ENCODE measurements at regions not wholly inside any gene's neighbourhood (a gene's known extent, or its start where the extent isn't known, plus 50 kb on each side); places are given as distances from the start of the nearest gene placed in this dataset.

DNA sequence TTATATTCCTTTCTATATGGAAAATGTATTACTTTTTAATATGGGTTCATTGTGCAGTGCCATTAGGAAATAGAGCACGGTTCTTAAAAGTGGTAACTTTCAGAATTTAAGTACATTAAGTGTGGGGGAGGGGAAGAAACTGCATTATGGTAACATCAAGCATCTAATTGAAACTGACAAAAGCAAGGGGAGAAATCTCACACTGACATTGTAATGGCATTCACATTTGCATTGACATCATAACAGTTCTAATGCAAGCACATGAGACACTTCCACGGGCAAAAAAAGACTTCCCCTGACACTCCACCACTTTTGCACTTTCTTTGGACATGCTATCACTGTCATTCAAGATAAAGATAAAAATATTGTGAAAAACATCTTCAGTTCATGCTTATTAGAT is 431.3 kb upstream of the SMIM21 start:
- H3K27me3 ChIP-seq (ENCODE audit: control insufficient read depth, insufficient read depth, low read length): no peaks in the 10 kb centered on the region
- no peak overlapping the region for H3K4me3 ChIP-seq (ENCODE audit: low read depth, low read length)
- H3K27ac ChIP-seq: no peak overlapping the region
- H2AFZ ChIP-seq: no peak overlapping the region
- no peak overlapping the region for H3K4me2 ChIP-seq (ENCODE audit: low read length)
- TF ChIP-seq, protein P1, sequence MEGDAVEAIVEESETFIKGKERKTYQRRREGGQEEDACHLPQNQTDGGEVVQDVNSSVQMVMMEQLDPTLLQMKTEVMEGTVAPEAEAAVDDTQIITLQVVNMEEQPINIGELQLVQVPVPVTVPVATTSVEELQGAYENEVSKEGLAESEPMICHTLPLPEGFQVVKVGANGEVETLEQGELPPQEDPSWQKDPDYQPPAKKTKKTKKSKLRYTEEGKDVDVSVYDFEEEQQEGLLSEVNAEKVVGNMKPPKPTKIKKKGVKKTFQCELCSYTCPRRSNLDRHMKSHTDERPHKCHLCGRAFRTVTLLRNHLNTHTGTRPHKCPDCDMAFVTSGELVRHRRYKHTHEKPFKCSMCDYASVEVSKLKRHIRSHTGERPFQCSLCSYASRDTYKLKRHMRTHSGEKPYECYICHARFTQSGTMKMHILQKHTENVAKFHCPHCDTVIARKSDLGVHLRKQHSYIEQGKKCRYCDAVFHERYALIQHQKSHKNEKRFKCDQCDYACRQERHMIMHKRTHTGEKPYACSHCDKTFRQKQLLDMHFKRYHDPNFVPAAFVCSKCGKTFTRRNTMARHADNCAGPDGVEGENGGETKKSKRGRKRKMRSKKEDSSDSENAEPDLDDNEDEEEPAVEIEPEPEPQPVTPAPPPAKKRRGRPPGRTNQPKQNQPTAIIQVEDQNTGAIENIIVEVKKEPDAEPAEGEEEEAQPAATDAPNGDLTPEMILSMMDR (IDR thresholded peaks at IDR 0.05): no peak
- H3K36me3 ChIP-seq (ENCODE audit: control insufficient read depth, insufficient read depth, low read length): no peaks in the 10 kb centered on the region
- H3K4me1 ChIP-seq: no peaks in the 10 kb centered on the region
- H3K79me2 ChIP-seq: no peaks in the 10 kb centered on the region
- H3K9me3 ChIP-seq (ENCODE audit: control insufficient read depth, low read length): no peaks in the 10 kb centered on the region
- no peak overlapping the region for H3K9ac ChIP-seq

DNA sequence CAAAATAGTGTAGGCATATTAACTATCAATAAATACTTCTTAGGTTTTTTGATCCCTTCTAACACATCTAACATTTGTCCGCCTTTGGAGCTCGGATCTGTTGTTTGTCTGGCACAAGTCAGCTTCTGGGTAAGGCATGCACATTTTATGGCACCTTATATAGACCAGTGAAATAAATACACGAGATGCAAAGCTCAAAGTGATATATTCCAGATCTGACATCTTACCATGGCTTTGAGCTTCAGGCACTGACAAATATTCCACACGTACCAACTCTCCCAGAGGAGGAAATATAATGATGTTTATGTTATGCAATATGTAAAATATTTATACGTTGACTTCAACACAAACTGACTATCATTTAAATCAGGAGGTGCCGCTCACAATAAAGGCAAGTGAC is 430.1 kb upstream of the SMIM21 start:
- Histone ChIP-seq H3K27ac (no peak overlapping the region), H3K36me3 (ENCODE audit: control insufficient read depth, insufficient read depth, low read length) (no peaks in the 10 kb centered on the region), H3K4me1 (no peaks in the 10 kb centered on the region), H3K27me3 (ENCODE audit: control insufficient read depth, insufficient read depth, low read length) (no peaks in the 10 kb centered on the region), H3K4me3 (ENCODE audit: low read depth, low read length) (no peak overlapping the region), H3K79me2 (no peaks in the 10 kb centered on the region), H3K9me3 (ENCODE audit: control insufficient read depth, low read length) (no peaks in the 10 kb centered on the region), H3K9ac (no peak overlapping the region), H2AFZ (no peak overlapping the region), H3K4me2 (ENCODE audit: low read length) (no peak overlapping the region)
- TF ChIP-seq, protein P1 (IDR thresholded peaks at IDR 0.05): no peak

DNA sequence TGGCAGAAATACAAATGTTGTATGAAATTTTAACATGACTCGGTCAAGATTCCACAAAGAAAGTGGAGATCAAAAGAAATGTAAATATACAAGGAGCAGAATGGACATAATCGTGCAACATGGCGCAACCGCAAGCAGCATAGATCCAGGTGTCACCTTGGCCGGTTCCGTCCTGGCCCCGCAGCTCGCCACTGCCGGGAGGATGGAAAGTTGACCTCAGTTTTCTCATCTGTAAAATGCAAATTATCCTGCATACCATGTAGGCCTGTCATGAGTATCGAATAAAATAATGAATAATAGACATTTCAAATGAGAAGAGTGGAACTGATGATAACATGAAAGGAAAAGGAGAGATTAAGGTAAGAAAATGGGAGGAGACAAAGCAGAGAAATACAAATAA is 427.3 kb upstream of the SMIM21 start:
- no peak overlapping the region for H3K4me2 ChIP-seq (ENCODE audit: low read length)
- no peak overlapping the region for H3K9ac ChIP-seq
- no peaks in the 10 kb centered on the region for H3K79me2 ChIP-seq
- TF ChIP-seq, protein P1 (IDR thresholded peaks at IDR 0.05): no peak
- H3K9me3 ChIP-seq (ENCODE audit: control insufficient read depth, low read length): no peaks in the 10 kb centered on the region
- H3K36me3 ChIP-seq (ENCODE audit: control insufficient read depth, insufficient read depth, low read length): no peaks in the 10 kb centered on the region
- H3K27ac ChIP-seq: no peak overlapping the region
- H3K4me3 ChIP-seq (ENCODE audit: low read depth, low read length): no peak overlapping the region
- H3K4me1 ChIP-seq: no peaks in the 10 kb centered on the region
- H2AFZ ChIP-seq: no peak overlapping the region
- H3K27me3 ChIP-seq (ENCODE audit: control insufficient read depth, insufficient read depth, low read length): no peaks in the 10 kb centered on the region

DNA sequence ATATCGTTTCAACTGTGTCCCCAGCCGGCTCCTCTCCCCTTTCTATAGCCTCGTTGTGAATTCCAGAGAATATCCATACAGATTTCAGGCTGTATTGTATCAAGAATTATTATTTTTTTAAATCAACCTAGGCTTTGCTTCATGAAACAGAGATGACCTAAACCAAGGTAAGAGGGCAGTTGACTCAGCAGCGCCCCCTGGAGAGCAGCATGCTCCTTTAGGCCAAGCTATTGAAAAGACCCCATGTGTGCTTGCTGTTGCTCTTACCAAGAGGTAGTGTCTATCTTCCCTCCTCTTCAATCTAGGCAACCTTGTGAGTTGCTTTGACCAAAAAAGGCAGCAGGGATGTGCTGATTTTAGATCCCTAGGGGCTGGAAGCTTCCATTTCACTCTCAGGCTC is 426.7 kb upstream of the SMIM21 start:
- no peaks in the 10 kb centered on the region for H3K9me3 ChIP-seq (ENCODE audit: control insufficient read depth, low read length)
- no peaks in the 10 kb centered on the region for H3K79me2 ChIP-seq
- no peak overlapping the region for H2AFZ ChIP-seq
- no peaks in the 10 kb centered on the region for H3K36me3 ChIP-seq (ENCODE audit: control insufficient read depth, insufficient read depth, low read length)
- no peaks in the 10 kb centered on the region for H3K27me3 ChIP-seq (ENCODE audit: control insufficient read depth, insufficient read depth, low read length)
- H3K9ac ChIP-seq: no peak overlapping the region
- H3K4me1 ChIP-seq: no peaks in the 10 kb centered on the region
- TF ChIP-seq, protein P1 (IDR thresholded peaks at IDR 0.05): no peak
- no peak overlapping the region for H3K4me2 ChIP-seq (ENCODE audit: low read length)
- H3K27ac ChIP-seq: no peak overlapping the region
- no peak overlapping the region for H3K4me3 ChIP-seq (ENCODE audit: low read depth, low read length)

DNA sequence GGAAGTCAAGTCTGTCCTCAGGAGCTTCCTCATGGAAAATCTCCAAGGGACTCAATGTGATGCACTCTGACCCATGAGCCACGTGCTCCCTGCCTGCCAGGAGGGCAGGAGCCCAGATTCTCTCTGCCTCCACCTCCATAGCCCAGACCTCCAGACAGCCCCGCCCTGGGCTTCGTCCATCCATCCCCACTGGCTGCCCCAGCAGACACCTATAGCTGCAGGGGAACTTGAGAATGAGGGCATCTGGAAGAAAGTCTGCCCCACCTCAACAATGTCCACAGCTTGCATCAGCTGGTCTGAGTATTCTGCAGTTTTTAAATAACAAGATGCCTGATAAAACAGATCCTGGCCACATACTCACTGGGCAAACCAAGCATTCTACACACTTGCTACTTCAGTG is 418.8 kb upstream of the SMIM21 start:
- no peaks in the 10 kb centered on the region for H3K9me3 ChIP-seq (ENCODE audit: control insufficient read depth, low read length)
- TF ChIP-seq, protein P1 (IDR thresholded peaks at IDR 0.05): no peak
- no peak overlapping the region for H3K4me3 ChIP-seq (ENCODE audit: low read depth, low read length)
- no peak overlapping the region for H3K9ac ChIP-seq
- no peaks in the 10 kb centered on the region for H3K27me3 ChIP-seq (ENCODE audit: control insufficient read depth, insufficient read depth, low read length)
- H3K4me1 ChIP-seq: no peaks in the 10 kb centered on the region
- no peaks in the 10 kb centered on the region for H3K79me2 ChIP-seq
- no peak overlapping the region for H2AFZ ChIP-seq
- no peaks in the 10 kb centered on the region for H3K36me3 ChIP-seq (ENCODE audit: control insufficient read depth, insufficient read depth, low read length)
- H3K27ac ChIP-seq: no peak overlapping the region
- no peak overlapping the region for H3K4me2 ChIP-seq (ENCODE audit: low read length)
